Amniotic epithelial cell (primary cell): ENCODE measurements at regions not wholly inside any gene's neighbourhood (a gene's known extent, or its start where the extent isn't known, plus 50 kb on each side); places are given as distances from the start of the nearest gene placed in this dataset.
"Not testable (repeated sequence)": the region's sequence is repeated elsewhere in the genome, so short reads cannot be mapped to it uniquely, and the experiment has no call there.

Experiments
- DNase-seq: peaks from one replicate; pipeline ENCODE4 v3.0.0-alpha.2; 2010; ENCODE audit warnings: low read depth

DNA sequence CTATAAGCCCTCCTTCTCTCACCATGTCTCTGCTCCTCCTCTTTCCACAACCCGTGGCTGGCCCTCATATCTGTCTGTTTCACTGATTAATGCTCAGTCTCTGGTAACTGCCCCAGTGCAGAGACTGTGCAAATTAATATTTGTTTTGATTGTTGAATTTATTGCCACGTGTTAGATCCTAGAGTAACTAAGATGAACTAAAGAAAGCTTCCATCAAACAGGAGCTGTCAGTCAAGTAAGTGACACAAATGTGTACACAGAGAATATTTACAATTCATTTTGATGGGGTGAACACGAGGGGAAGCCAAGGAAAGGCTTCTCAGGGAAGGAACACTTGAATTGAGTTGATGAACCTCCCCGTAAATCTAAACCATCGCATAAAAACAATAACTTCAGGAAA is 182.5 kb downstream of the BAMBI start:
- no peak for DNase-seq

DNA sequence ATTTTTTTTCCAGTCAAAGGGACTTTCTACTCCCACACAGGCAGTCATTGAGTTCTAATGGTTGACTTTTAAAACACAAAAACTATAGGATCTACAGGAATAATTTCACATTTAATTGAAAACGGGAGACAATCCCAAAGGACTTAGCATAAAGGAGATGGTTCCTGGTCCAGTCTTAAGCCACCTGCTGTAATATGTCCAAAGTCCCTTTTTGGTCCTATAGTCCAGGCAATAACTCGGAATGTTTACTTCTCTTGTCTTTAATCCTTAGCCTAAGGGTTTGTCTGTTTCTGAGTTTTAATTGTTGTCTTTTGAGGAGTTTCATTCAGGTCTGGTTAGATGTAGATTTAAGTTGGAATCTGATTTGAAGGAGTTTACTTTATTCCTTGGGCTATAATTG is 184.9 kb downstream of the BAMBI start:
- no peak for DNase-seq

GRCh38 chr10:28869606-28870201 is 192.4 kb downstream of the BAMBI start:
- DNase-seq, result no peak

DNA sequence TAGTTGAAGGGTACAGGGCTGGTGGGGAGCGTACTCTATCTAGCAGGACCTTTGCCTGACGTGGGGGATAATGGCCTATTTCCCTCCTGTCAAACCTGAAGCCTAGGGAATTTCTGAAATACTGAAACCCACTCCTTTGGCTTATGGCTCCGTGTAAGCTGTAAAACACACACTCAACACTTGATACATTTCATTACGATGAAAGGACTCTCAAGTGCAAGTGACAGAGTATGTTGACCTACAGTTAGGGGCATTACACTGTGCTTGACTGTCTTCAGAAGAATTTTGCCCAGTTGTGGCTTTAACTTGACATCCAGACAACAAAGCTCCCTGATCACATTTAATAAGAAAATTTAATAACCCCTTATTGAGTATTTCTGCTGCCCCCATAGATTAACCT is 194.3 kb downstream of the BAMBI start:
- DNase-seq, result no peak

DNA sequence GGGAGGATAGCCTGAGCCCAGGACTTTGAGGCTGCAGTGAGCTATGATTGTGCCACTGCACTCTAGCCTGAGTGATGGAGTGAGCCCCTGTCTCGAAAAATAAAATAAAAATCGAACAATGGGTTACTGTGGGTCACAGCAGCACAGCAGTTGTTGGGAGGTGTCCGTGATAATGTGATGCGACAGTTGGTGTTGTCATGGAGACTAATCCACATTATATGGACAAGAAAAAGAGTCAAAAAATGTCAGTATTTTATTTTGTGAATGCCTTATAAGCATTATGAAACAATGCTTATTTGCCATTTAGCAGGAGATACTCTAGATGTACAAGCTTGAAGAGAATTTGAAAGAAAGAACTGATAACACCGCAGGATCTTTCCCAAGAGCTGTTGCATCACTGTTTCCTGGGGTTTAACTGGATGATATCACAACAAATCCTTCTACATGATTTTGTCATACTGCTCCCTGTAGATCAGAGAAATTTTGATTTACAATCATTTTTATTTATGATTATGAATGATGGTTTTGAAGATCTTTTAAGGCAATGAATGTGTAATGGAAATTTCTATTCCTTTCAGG is 195.4 kb downstream of the BAMBI start:
- peak; percentile 98 for DNase-seq

DNA sequence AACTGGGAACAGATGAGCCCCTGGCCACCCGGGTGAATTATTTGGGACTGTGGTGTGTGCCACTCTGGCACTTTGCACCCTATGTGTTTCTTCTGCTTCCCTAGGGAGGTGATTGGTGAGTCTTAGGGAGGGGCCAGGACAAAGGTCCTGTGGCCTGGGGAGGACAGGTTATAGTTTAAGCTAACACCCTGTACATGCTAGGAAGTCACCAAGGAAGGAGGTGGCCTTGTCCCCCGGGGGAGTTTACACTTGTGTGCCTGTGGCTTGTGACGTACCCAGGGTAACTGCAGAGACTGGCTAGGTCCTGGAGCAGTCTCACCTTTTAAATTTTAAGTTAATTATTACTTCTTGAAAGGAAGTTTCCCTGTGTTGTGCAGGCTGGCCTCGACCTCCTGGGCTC is 196.2 kb downstream of the BAMBI start:
- DNase-seq, result no peak

GRCh38 chr10:28874210-28874609 is 196.9 kb downstream of the BAMBI start:
- DNase-seq, result no peak

- DNase-seq, result peak; percentile 84
Observed at GRCh38 chr10:28875549-28876081, 198.3 kb downstream of the BAMBI start.

GRCh38 chr10:28878236-28878970 is 201.1 kb downstream of the BAMBI start:
- peak; percentile 62 for DNase-seq

- no peak for DNase-seq
Observed at GRCh38 chr10:28879246-28879645, 201.9 kb downstream of the BAMBI start.

- DNase-seq, result no peak
Observed at GRCh38 chr10:28879875-28880682, 202.8 kb downstream of the BAMBI start.

DNA sequence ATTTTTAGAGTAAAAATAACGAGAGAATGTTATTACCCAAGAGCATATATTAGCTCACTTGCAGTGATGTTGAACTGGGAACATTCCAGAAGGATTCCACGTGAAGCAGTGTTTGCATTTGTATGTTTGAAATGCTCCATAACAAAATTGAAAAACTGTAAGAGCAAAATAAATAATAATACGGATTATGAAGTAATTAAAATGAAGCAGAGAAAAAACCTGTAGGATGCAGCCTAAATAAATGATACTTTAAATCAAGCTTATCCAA is 203.3 kb downstream of the BAMBI start:
- DNase-seq, result peak; percentile 49

DNA sequence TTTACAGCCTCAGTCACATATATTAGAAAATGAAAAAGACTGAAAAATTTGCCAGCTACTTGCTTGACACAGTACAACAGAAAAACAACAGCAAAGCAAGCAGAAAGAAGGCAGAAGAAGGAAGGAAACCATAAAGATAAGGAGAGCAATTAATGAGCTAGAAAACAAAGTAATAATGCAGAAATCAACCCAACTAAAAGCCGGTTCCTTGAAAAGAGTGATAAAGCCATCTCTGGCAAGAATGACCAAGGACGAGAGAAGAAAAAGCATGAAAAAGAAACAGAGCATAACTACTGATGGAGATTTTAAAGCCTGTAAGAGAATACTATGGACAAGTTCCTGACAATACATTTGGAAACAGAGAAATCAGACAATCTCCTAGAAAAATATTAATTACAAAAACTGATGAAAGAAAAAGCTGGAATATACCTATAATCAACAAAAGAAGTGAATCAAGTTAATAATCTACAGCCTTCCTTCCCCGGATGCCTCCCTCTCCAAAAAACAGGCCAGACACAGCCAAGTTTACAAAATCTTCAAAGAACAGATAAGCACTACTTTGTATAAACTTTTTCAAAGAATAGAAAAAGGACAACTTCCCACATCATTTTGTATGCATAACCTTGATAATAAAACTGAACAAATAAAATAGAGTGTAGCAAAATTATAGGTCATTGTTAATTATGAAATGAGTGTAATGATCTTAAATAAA is 204.0 kb downstream of the BAMBI start:
- DNase-seq, result no peak

- no peak for DNase-seq
Observed at GRCh38 chr10:28883741-28884423, 206.6 kb downstream of the BAMBI start.

GRCh38 chr10:28890121-28890950 is 213.0 kb downstream of the BAMBI start:
- DNase-seq, result no peak

DNA sequence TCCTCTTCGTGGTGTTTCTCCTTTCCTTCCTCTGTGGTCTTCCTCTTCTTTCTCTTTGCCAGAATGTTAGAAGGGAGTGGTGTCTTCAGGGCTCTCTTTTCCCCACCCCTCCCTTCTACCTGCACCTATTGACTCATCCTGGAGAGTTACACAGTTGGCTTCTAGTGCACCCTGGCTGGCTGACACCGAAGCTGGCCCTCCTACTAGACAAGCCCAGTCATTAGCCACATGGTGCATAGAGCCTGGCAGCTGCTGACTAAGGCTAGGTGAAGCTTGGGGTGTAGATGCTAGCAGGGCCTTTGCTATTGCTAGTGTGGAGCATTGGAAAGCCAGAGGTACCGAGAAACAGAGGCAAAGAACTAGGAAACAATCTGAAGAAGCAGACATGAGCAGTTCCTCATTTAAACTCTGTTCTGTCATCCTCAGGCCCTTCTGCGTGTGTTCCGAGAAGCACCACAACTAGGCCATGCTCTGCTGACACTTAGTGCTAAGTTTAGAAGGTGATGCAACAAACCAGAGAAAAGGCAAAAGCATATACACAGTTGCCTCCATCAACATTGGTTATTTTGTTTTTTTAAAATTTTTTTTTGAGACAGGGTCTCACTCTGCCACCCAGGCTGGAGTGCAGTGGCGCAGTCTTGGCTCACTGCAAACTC is 213.9 kb downstream of the BAMBI start:
- DNase-seq, result no peak

DNA sequence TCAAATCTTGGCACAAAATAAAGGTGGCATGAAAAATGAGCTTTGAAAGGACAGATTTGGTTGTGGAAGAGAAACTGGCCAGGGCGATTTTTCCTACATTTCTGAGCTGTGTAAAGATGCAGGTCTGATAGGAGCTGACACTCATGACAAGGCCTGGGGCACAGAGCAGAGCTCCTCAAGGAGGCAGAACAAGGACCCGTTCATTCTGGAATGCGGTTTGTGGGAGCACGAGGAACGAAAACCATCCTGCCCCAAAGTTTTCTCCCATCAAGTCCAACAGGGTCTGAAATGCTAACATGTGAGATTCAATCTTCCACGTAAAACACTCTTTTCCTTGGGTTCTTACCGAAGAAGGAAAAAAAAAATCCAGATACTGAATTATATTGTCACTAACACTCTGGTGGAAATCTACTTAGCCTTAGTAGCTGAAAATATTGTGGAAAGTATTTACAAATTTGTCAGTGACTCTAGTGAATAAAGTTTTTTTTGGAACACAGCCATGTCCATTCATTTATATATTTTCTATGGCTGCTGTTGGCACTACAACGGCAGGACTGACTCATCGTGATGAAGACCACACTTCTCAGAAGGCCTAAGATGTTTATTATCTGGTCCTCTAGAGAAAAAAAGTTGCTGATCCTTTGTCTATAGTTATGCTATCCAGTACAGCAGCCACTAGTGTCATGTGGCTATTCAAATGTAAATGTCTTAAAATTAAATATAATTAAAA is 215.7 kb downstream of the BAMBI start:
- DNase-seq, result peak; percentile 49

GRCh38 chr10:28894146-28894545 is 216.8 kb downstream of the BAMBI start:
- DNase-seq, result no peak

GRCh38 chr10:28895671-28896070 is 218.3 kb downstream of the BAMBI start:
- not testable (repeated sequence) for DNase-seq
